Progenitor cell of endocrine pancreas (in vitro differentiated cells): ENCODE measurements at regions not wholly inside any gene's neighbourhood (a gene's known extent, or its start where the extent isn't known, plus 50 kb on each side); places are given as distances from the start of the nearest gene placed in this dataset.

Experiments
- DNase-seq: peaks from one replicate; pipeline ENCODE4 v3.0.0; 2021; ENCODE audit warnings: low spot score; ENCODE audit not compliant: unreplicated experiment
- H3K27ac Mint-ChIP-seq: 2 replicates; pipeline ENCODE4 v1.8.0; 2021; ENCODE audit warnings: mild to moderate bottlenecking, moderate library complexity, mixed read lengths
- H3K27me3 Mint-ChIP-seq: 2 replicates; pipeline ENCODE4 v1.8.0; 2021; ENCODE audit warnings: mixed read lengths
- H3K36me3 Mint-ChIP-seq: 2 replicates; pipeline ENCODE4 v1.8.0; 2022; ENCODE audit warnings: mixed read lengths; ENCODE audit not compliant: insufficient read depth
- H3K4me1 Mint-ChIP-seq: 2 replicates; pipeline ENCODE4 v1.8.0; 2021; ENCODE audit warnings: low read depth, mixed read lengths
- H3K4me3 Mint-ChIP-seq: 2 replicates; pipeline ENCODE4 v1.8.0; 2021; ENCODE audit warnings: low read depth, mild to moderate bottlenecking, moderate library complexity, mixed read lengths
- H3K9me3 Mint-ChIP-seq: 2 replicates; pipeline ENCODE4 v1.8.0; 2021; ENCODE audit warnings: low read depth, mixed read lengths
- CTCF ChIP-seq: fragments of 200-600 bp; sonication (generic); IDR thresholded peaks from one replicate; pipeline ENCODE4 v1.5.0; 2021; ENCODE audit warnings: antibody characterized with exemption, mild to moderate bottlenecking; ENCODE audit not compliant: unreplicated experiment

DNA sequence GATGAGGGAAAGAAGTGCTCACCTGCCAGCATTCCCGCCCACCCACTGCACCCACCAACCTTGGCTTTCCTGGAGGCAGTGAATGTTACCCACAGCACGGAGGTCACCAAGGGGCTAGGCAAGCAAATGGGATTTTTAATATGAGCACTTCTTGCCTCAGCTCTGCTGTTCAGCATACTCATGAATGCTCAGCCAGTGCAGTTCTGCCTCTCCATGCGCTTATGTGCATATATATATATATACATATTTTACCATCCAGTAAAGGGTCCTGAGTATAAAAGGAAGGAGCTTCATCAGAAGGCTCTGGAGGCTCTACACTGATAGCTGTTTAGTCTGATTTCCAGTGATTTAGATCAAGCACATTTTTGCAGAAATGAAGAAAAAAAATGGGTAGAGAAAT lies 366.9 kb downstream of the SIPA1L2 start:
- Mint-ChIP-seq H3K27me3 (peaks cover 78% of the 10 kb centered on the region), H3K27ac (no peak overlapping the region), H3K36me3 (no peaks in the 10 kb centered on the region), H3K4me1 (peaks cover 23% of the 10 kb centered on the region), H3K4me3 (no peak overlapping the region), H3K9me3 (no peaks in the 10 kb centered on the region)
- no peak for TF ChIP-seq CTCF
- DNase-seq: no peak

- no peak overlapping the region for H3K27ac Mint-ChIP-seq
- no peaks in the 10 kb centered on the region for H3K36me3 Mint-ChIP-seq
- no peak overlapping the region for H3K4me3 Mint-ChIP-seq
- H3K9me3 Mint-ChIP-seq: no peaks in the 10 kb centered on the region
- H3K4me1 Mint-ChIP-seq: peaks cover 25% of the 10 kb centered on the region
- peaks cover 75% of the 10 kb centered on the region for H3K27me3 Mint-ChIP-seq
- no peak for TF ChIP-seq CTCF
- DNase-seq: no peak
Observed at GRCh38 chr1:232260861-232261260, 369.1 kb downstream of the SIPA1L2 start.

DNA sequence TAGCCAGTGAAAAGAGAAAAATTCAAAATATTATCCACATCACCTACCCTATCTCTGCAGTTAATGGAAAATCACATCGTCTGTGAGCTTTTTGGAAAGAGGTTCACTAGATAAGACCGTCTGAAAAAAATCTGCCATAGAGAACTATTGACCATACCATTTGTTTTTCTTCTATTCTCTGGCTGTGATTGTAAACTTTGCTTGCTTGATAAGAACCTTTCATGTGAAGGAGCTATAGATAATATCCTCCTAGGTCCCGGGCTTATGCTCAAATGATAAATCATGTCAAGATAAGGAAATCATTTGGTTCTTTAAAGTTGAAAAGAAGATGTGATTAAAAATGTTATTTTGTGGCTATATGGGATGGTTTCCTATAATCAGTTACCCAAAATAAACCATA lies 369.9 kb downstream of the SIPA1L2 start:
- H3K27me3 Mint-ChIP-seq: peaks cover 68% of the 10 kb centered on the region
- TF ChIP-seq CTCF: no peak
- peaks cover 25% of the 10 kb centered on the region for H3K4me1 Mint-ChIP-seq
- no peaks in the 10 kb centered on the region for H3K9me3 Mint-ChIP-seq
- no peak overlapping the region for H3K4me3 Mint-ChIP-seq
- H3K36me3 Mint-ChIP-seq: no peaks in the 10 kb centered on the region
- H3K27ac Mint-ChIP-seq: no peak overlapping the region
- no peak for DNase-seq

DNA sequence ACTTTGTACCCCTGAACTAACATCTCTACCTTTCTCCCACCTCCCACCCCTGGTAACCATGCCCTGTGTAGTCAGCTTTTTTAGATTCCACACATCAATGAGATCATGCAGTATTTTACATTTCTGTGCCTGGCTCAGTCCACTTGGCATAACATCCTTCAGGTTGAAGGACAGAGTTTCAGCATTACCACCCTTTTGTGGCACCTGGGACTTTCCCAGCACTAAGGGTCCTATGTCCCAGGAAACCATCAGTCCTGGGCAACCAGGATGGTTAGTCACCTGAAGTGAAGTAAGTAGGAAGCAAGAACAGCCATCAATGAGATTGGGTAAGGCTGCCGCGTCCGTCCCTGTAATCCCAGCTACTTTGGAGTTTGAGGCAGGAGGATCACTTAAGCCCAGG lies 370.6 kb downstream of the SIPA1L2 start:
- Mint-ChIP-seq H3K4me1 (peaks cover 25% of the 10 kb centered on the region), H3K36me3 (no peaks in the 10 kb centered on the region), H3K27me3 (peaks cover 64% of the 10 kb centered on the region), H3K9me3 (no peaks in the 10 kb centered on the region), H3K27ac (peak overlapping the region; percentile 70), H3K4me3 (no peak overlapping the region)
- no peak for DNase-seq
- TF ChIP-seq CTCF: no peak

GRCh38 chr1:232252546-232253118 lies 377.3 kb downstream of the SIPA1L2 start:
- Mint-ChIP-seq H3K36me3 (no peaks in the 10 kb centered on the region), H3K9me3 (peaks cover 3% of the 10 kb centered on the region), H3K27me3 (peaks cover 72% of the 10 kb centered on the region), H3K27ac (no peak overlapping the region), H3K4me1 (peaks cover 4% of the 10 kb centered on the region), H3K4me3 (no peak overlapping the region)
- DNase-seq: no peak
- no peak for TF ChIP-seq CTCF
